BJ (cell line): ENCODE measurements at regions not wholly inside any gene's neighbourhood (a gene's known extent, or its start where the extent isn't known, plus 50 kb on each side); places are given as distances from the start of the nearest gene placed in this dataset.

Source experiments
- CTCF ChIA-PET: fragments of 350-600 bp; formaldehyde crosslinking; extraction: SDS; loops from one replicate; lab custom pipeline; 2021; ENCODE audit warnings: antibody characterized with exemption, inconsistent platforms; lab: Yijun Ruan, JAX
- POLR2A ChIA-PET: fragments of 300-600 bp; sonication (Branson Sonifier 250); formaldehyde crosslinking; extraction: SDS; loops from one replicate; lab custom pipeline; 2021; ENCODE audit warnings: antibody characterized with exemption; lab: Charles Lee
- DNase-seq: peaks from one replicate; pipeline ENCODE4 v3.0.0-alpha.2; 2011; ENCODE audit warnings: low read depth
- H3K27me3 ChIP-seq: 2 replicates; pipeline ENCODE4 v1.6.0; 2011; ENCODE audit warnings: low read length; ENCODE audit not compliant: control insufficient read depth, insufficient read depth
- H3K36me3 ChIP-seq: 2 replicates; pipeline ENCODE4 v1.5.1; 2011; ENCODE audit warnings: low read length; ENCODE audit not compliant: control insufficient read depth, insufficient read depth
- H3K4me3 ChIP-seq: 2 replicates; pipeline ENCODE4 v1.5.1; 2011; ENCODE audit warnings: low read depth, mild to moderate bottlenecking, control low read depth, low read length
- CTCF ChIP-seq: IDR thresholded peaks from 2 replicates; pipeline ENCODE4 v1.5.1; 2011; ENCODE audit warnings: low read depth, mild to moderate bottlenecking, control low read depth, inconsistent platforms, low read length, moderate library complexity; ENCODE audit not compliant: insufficient read depth

GRCh38 chr10:108736111-108736510 lies 1187.2 kb downstream of the XPNPEP1 start:
- DNase-seq = no peak
- H3K4me3 ChIP-seq = no peak overlapping the region
- ChIA-PET CTCF (no interaction called here), POLR2A (no interaction called here)
- H3K27me3 ChIP-seq = no peaks in the 10 kb centered on the region
- TF ChIP-seq CTCF = no peak
- H3K36me3 ChIP-seq = no peaks in the 10 kb centered on the region

GRCh38 chr10:108735380-108735779 lies 1187.9 kb downstream of the XPNPEP1 start:
- ChIA-PET POLR2A (no interaction called here), CTCF (no interaction called here)
- Histone ChIP-seq H3K4me3 (no peak overlapping the region), H3K27me3 (no peaks in the 10 kb centered on the region), H3K36me3 (no peaks in the 10 kb centered on the region)
- no peak for TF ChIP-seq CTCF
- no peak for DNase-seq

- Histone ChIP-seq H3K27me3 (no peaks in the 10 kb centered on the region), H3K36me3 (no peaks in the 10 kb centered on the region), H3K4me3 (no peak overlapping the region)
- ChIA-PET POLR2A (no interaction called here), CTCF (no interaction called here)
- no peak for TF ChIP-seq CTCF
- no peak for DNase-seq
These were observed 1201.4 kb downstream of the XPNPEP1 start for GRCh38 chr10:108721874-108722273.

- DNase-seq = no peak
- H3K27me3 ChIP-seq = no peaks in the 10 kb centered on the region
- TF ChIP-seq CTCF = no peak
- POLR2A ChIA-PET = interaction anchor here (0.7 kb wide), 1 partner anchor 62 kb away, joined by 3 read pairs; no protein-coding TSS in a partner anchor
- no peaks in the 10 kb centered on the region for H3K36me3 ChIP-seq
- CTCF ChIA-PET = no interaction called here
- H3K4me3 ChIP-seq = no peak overlapping the region
These were observed 1207.0 kb downstream of the XPNPEP1 start for GRCh38 chr10:108716352-108716751.

- POLR2A ChIA-PET = no interaction called here
- Histone ChIP-seq H3K36me3 (no peaks in the 10 kb centered on the region), H3K27me3 (no peaks in the 10 kb centered on the region), H3K4me3 (no peak overlapping the region)
- DNase-seq = no peak
- no peak for TF ChIP-seq CTCF
- CTCF ChIA-PET = no interaction called here
These were observed 1213.2 kb downstream of the XPNPEP1 start for GRCh38 chr10:108709927-108710722.
